22Rv1 (cell line): ENCODE measurements at regions not wholly inside any gene's neighbourhood (a gene's known extent, or its start where the extent isn't known, plus 50 kb on each side); places are given as distances from the start of the nearest gene placed in this dataset.

Source experiments
- H3K27ac ChIP-seq: fragments of 450-650 bp; 2 replicates; pipeline ENCODE4 v1.5.1; 2017
- ZFX ChIP-seq: fragments of 450-650 bp; IDR thresholded peaks from 2 replicates; pipeline ENCODE4 v1.6.1; 2017; ENCODE audit warnings: antibody characterized with exemption, borderline replicate concordance
- TF ChIP-seq, protein P1 (sequence below): fragments of 450-650 bp; IDR thresholded peaks from 2 replicates; pipeline ENCODE4 v1.5.1; 2017; ENCODE audit warnings: mild to moderate bottlenecking

DNA sequence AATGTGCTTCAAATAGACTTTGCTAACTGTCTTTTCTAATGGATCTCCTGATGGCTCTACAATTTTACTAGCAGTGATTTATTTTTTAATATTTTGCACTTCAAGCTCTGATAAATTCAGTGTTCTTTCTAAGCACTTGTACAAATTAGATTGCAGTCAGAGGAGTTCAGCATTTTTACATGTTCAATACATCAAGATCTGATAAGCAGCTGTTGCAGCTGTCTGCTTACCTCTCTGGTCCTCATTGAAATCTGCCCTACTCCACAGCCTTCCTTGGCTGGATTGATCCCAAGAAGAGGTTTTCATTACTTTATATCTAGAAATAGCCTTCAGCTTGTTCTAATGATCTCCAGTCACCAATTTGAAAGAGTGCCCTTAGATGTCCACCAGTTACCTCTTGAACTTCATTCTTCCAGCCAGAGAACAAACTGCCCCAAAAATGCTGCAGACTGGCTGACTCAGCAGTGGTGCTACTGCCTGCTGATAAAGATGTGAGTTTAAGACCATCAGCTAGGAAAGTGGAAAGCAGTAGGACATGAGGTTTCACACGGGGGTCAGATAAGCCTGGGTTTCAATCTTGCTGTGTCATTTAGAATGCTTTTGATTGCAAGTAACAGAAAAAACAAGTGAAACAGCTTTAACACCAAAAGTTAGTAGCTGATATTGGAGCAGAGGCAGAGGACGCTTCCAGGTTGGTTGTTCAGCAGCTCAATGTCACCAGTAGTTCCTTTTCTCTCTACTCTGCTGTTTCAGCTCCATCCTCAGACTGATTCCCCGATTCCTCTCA lies 350.9 kb upstream of the NPVF start:
- TF ChIP-seq ZFX = no peak
- TF ChIP-seq, protein P1, sequence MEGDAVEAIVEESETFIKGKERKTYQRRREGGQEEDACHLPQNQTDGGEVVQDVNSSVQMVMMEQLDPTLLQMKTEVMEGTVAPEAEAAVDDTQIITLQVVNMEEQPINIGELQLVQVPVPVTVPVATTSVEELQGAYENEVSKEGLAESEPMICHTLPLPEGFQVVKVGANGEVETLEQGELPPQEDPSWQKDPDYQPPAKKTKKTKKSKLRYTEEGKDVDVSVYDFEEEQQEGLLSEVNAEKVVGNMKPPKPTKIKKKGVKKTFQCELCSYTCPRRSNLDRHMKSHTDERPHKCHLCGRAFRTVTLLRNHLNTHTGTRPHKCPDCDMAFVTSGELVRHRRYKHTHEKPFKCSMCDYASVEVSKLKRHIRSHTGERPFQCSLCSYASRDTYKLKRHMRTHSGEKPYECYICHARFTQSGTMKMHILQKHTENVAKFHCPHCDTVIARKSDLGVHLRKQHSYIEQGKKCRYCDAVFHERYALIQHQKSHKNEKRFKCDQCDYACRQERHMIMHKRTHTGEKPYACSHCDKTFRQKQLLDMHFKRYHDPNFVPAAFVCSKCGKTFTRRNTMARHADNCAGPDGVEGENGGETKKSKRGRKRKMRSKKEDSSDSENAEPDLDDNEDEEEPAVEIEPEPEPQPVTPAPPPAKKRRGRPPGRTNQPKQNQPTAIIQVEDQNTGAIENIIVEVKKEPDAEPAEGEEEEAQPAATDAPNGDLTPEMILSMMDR = no peak

DNA sequence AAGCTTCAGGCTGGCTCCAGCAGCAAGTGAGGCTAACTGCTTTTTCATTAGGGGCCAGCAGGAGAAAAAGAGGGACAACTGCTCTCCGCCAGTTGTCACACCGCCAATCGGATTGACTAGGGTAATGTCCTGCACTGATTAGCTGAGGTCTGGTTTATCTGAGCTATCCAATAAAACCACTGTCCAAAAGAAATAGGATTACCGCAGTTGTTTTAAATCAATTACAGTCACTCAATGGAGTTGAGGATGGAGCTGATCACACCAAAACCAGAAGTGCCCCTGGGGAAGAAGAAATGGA lies 351.4 kb upstream of the NPVF start:
- H3K27ac ChIP-seq = no peak overlapping the region
- TF ChIP-seq ZFX = no peak
- TF ChIP-seq, protein P1 = no peak

More for the DNA sequence above, 350.9 kb upstream of the NPVF start:
- no peak overlapping the region for H3K27ac ChIP-seq

GRCh38 chr7:25580141-25580540 lies 351.9 kb upstream of the NPVF start:
- TF ChIP-seq, protein P1 = no peak
- TF ChIP-seq ZFX = no peak
- H3K27ac ChIP-seq = no peak overlapping the region

- no peak overlapping the region for H3K27ac ChIP-seq
- no peak for TF ChIP-seq ZFX
- TF ChIP-seq, protein P1 = no peak
Observed at GRCh38 chr7:25583621-25584020, 355.3 kb upstream of the NPVF start.

DNA sequence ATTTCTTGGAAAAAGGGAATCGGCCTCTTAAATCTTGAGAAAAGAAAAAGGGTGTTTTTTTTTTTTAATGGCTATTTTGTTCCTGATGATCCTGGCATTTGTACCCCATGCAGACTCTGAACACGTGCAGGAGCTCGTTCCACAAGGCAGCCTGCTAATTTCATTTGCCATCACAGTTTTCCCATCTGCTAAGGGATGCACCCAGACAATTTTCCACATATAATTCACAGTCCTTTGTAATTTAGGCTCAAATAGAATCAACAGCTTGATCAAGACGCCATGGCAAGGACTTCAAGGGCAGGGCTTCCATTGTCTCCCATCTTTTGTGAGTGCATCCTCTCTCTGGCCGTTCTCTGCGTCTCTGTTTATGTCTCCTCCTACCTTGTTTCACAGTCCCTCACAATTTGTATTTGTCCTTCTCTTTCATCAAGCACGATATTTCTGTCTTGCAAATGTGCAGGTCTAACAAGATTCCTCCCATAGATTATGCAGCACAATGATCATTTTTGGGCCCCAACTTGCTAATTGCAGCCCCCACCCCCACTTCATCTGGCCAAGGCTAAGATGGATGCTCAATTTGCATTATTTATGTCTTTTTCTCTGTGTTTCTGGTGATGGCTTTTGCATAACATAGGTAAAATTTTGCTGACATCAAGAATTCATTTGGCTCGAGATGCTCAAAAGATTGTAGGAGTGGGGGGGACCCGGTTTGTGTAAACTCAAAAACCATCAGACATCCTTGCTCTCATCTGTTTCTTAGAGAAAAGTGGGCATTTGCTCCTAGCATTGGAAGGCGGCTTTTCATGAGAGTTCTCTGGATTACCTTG lies 356.0 kb upstream of the NPVF start:
- no peak overlapping the region for H3K27ac ChIP-seq
- TF ChIP-seq, protein P1 = no peak
- no peak for TF ChIP-seq ZFX

DNA sequence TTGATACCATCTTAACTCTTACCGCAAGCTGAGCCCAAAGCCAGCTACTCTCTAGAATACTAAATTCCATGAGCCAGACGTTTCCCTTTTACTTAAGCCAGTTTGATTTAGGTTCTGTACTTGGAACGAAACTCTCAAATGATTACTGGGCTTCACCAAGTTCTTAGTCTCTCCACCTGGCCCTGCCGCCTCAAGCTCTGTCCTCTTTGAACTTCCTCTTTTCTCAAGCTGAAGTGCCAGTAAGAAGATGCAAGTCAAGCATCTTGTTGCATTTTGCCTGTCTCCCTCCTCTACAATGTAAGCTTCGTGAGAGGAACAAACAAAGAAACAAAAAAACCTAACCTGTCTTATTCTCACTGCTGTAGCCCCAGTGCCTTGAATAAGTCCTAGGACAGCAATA lies 358.2 kb upstream of the NPVF start:
- no peak overlapping the region for H3K27ac ChIP-seq
- no peak for TF ChIP-seq ZFX
- TF ChIP-seq, protein P1 = no peak

DNA sequence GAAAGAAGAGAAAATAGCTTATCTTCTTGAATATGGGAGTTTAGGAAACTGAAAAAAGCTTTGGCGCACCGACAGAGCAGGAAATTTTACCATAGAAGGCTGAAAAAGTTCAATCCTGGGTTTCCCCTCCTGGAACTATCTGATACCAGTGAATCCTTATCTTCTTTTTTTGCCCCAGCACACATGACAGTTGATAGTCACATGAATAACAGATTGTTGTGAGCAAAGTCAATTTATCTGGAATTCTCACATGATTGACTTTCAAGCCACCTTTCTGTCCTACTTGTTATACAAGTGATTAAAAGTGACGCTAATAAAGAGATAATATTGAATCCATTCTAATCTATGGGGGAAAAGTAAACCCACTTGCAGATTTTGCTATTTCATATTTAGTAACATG lies 365.8 kb upstream of the NPVF start:
- no peak for TF ChIP-seq ZFX
- TF ChIP-seq, protein P1 = no peak
- no peak overlapping the region for H3K27ac ChIP-seq
